HG03095 (cell line): ENCODE measurements at regions not wholly inside any gene's neighbourhood (a gene's known extent, or its start where the extent isn't known, plus 50 kb on each side); places are given as distances from the start of the nearest gene placed in this dataset.

Experiments used
- ATAC-seq: cut with Tn5 transposase; IDR thresholded peaks from one replicate; pipeline ENCODE4 v1.9.1; 2021; ENCODE audit warnings: moderate library complexity; ENCODE audit not compliant: unreplicated experiment

DNA sequence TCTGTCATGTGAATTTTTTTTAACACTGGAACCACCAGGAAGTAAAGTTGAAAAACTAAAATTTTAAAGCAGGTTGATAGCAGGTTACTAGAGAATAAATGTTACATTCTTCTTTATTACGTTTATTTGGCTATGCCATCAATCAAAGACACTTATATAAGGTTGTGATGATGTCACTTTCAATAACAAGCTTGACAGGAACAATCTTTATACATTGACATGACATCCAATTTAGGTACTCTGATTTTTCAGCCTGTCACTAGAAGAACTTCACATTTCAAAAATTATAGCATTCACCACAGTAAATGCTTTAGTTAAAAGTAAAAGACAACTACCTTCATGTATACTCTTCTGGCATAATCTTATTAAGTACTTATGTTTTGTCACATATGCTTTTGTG, 696.8 kb upstream of the NCAM2 start:
- no peak for ATAC-seq

DNA sequence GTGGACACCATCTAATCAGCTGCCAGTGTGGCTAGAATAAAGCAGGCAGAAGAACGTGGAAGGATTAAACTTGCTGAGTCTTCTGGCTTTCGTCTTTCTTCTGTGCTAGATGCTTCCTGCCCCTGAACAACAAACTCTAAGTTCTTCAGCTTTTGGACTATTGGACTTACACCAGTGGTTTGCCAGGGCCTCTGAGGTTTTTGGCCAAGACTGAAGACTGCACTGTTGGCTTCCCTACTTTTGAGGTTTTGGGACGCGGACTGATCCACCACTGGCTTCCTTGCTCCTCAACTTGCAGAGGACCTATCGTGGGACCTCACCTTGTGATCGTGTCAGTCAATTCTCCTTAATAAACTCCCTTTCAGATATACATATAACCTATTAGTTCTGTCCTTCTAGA, 696.1 kb upstream of the NCAM2 start:
- no peak for ATAC-seq

DNA sequence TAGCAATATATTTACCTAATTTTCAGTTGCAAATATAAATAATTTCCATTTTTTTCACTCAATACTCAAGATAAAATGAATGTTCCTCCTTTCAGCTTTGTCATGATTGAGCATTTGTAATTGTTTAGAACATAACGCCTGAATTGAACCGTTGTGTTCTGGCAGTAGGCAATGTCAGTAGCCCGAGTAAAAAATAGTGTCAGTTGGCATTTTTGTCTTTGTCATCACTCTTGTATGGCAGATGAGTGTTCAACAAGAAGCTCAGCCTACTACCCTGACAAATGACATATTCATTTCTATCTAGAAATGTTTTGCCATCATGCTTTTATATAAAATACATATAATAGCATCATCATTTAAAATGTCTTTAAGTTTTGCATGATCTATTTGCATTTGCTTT, 691.4 kb upstream of the NCAM2 start:
- ATAC-seq: no peak

DNA sequence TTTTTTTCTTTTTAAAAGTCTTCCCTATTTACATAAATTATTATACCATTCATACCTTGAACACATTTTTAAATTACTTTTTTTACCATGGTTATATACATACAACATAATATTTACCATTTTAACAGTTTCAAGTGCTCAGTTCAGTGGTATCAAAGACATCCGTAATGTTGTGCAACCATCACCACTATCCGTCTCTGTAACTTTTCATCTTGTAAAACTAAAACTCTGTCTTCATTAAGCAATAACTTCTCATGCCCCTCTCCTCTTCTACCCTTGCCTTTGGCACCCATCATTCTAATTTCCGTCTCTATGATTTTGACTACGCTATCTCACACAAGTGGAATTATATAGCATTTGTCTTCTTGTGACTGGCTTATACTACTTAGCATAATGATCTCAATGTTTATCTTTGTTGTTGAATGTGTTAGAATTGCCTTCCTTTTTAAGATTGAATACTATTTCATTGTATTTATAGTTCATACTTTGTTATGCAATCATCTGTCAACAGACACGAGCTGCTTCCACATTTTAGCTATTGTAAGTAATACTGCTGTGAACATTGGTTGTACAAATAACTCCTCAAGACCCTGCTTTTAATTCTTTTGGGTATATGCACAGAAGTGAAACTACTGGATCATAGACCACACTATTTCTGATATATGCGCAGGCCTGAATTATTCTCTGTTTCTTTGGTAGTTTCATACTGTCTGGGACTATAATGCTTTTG, 689.5 kb upstream of the NCAM2 start:
- ATAC-seq: no peak

DNA sequence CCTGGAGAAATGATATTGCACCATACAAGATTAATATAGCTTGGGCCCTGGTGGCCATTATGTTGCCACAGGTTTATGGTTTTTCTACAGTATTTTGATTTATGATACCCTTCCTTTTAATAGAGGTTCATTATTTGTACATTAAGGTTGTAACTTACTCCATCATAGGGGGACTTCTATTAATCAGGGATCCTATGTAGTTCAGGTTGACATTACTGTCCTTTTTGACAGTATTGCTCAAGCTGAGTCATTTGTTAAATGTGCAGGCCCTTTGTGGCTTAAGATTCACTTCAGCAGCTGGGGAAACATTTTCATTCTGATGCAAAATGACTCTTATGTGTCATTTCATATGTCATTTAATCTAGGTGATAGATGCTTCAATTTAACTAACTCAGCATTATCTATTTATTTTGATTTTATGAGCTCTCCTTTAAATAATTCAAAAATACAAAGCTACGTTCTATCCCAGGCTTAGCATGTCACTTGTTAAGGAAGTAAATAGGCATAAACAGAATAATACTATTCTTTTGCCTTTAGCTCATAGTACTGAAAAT, 686.9 kb upstream of the NCAM2 start:
- no peak for ATAC-seq

DNA sequence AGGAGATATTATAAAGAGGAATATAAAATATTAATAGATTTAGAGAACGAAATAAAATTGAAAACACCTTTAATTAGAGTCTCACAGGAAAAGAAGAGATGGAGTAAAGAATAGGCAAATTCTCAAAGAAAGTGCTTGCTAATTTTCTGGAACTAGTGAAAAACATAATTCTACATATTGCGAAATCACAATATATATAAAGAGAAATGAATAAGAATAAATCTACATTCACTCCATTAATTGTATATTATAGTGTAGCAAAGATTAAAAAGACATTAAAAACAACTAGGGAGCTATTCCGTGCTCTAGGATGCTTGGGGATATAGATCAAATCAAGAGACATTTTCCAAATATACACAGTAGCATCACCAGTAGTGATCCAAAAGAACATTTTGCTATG, 685.2 kb upstream of the NCAM2 start:
- ATAC-seq: no peak

DNA sequence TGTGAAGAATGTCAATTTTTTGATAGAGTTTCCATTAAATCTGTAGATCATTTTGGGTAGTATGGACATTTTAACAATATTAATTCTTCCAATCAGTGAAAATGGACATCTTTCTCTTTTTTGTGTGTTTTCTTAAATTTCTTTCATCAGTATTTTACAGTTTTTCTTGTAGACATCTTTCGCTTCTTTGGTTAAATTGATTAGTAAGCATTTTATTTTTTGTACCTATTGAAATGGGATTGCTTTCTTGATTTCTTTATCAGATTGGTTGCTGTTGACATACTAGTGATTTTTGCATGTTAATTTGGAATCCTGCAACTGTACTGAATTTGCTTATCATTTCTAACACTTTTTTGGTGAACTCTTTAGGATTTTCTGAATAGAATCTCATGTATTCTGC, 683.2 kb upstream of the NCAM2 start:
- no peak for ATAC-seq

DNA sequence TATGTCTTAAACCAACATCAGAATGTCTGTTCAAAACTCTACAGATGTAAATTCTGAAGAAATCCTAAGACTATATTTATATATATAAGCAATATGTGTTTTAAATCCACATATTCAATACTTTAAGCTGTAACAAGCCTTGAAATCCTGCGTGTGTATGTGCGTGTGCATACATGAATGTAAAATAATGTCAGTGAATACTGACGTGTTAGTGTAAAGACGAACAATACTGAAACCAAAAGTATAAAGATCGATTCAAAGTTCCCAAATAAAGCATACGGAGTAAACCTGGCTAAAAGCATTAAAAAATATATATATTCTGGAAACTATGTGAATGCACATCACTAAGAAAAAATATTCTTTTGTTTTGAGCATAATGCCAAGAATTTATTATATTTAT, 668.6 kb upstream of the NCAM2 start:
- ATAC-seq: no peak

DNA sequence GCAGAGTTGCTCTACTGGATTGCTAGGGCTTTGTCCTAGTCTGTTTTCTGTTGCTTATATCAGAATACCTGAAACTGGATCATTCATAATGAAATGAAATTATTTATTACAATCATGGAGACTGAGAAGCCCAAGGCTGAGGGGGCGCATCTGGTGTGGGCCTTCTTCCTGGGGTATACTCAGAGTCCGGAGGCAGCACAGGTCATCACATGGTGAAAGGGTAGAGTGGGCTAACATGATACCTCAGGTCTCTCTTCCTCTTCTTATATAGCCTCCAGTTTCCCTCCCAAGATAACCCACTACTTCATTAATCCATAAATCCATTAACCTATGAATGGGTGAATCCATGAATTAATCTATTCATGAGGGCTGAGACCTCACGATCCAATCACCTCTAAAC, 667.6 kb upstream of the NCAM2 start:
- ATAC-seq: no peak

DNA sequence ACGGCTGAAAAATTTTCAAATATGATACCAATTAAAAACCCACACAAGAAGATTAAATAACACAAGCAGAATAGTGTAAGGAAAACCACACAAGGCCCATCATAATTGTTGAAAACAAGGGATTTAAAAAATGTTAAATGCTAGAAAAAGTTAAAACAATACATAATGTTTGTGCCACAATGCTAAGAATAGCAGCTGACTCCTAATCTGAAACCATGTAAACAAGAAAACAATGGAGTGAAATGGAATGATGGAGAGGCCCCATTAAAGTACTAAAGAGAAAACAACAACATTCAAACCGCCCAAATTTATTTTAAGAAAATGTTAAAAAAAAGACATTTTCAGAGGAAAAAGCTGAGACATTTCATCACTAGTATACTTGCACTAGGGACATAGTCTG, 663.6 kb upstream of the NCAM2 start:
- ATAC-seq: no peak

DNA sequence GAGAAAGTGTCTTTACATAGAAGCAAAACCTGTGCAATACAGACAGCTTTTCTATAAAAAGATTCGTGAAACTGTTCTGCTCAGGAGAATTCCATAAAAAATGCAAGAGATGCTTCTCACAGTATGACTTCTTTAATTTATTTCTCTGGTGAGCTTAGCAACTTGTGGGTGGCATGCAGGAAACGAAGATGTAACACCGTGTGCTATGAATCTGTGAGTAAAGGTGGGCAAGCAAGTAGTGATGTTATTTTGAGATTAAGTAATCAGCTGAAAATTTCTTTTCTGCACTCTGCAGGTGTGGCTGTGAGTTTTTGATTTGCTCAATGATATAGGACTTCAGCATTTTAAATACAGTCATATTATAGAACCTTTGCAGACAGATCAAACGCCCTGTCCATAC, 656.8 kb upstream of the NCAM2 start:
- no peak for ATAC-seq

DNA sequence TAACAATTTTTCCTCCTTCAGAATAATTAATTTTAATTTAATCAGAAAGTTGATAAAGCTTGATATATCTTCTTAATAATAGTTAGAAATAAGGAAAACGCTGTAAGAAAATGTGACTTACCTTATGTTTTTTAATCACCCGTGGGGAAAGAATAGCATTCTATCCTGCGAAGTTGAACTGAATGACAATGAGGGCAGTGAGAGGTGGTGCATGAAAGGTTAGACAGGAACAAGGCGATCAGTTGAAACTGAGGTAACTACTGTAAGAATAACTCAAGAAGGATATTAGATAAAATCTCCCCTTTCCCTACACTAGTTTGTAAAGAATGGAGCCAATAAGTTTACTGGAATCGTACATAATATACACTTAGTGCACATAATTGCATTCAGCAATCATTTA, 655.0 kb upstream of the NCAM2 start:
- no peak for ATAC-seq

DNA sequence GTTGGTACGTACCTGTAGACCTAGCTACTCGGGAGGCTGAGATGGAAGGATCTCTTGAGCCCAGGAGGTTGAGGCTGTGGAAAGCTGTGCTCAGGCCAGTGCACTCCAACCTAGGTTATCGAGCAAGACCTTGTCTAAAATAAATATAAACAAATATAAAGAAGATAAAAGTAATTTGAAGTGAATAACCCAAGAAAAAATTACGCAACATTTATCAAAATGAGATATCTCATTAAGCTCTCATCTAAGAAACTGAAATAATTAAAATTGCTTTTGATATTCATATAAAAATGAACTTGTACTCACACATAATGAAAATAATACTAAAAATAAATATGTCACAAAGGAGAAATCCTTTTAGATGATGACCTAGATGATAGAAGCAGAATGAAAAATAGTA, 647.1 kb upstream of the NCAM2 start:
- no peak for ATAC-seq

DNA sequence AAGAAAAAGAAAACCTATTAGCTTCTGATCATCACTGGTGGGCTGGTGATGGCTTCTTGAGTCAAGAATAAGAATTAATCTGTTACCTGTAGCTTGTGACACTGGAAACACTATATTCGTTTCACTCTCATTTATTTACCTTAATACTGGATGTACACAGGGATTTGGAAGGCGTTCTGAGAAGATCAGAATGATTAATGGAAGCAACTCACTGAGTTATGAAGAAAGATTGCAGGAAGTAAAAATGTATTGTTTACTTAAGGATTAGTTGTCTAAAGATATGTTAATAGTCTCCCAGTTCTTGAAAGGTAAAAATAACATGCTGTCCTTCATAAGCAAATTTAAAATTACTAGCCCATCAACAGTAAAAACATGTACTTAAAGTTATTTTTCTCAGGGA, 644.9 kb upstream of the NCAM2 start:
- ATAC-seq: no peak

DNA sequence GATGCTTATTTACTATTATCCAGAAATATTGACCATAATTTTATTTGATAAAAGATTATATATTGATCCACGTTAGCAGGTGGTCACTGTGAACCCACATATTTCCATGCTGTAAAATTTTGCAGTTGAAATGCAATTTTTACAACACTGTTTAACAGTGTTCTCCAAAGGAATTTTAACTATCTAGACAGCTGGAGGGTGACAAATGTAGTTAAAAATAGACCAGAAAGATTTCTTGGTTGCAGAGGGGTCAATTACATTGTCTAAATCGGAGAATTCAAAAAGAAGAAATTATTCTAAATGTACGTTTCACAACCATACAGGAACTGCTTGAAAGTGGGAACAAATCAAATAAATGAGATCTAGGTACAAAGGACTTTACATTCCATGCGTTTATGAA, 625.2 kb upstream of the NCAM2 start:
- ATAC-seq: no peak

DNA sequence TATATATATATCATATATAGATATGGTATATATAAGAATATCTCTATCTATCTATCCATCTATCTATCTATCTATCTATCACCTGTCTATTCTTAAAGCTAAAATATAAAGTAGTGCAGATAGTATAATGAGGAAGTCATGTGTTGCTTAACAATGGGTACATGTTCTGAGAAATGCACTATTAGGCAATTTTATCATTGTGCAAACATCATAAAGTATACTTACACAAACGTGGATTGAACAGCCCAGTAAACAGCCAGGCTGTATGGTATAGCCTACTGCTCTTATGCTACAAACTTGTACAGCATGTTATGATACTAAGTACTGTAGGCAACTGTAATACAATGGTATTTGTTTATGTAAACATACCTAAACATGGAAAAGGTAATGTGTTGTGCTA, 621.0 kb upstream of the NCAM2 start:
- no peak for ATAC-seq

DNA sequence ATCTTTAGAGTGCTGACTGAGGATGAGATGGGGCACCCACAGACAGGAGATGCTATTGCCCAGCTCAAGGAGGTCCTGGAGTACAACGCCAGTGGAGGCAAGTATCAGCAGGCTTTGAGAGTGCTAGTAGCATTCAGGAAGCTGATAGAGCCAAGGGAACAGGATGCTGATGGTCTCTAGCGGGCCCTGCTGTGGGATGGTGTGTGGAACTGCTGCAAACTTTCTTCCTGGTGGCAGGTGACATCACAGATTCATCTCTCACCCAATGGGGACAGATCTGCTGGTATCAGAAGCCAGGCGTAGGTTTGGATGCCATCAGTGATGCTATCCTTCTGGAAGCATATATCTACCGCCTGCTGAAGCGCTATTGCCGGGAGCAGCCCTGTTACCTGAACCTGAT, 609.8 kb upstream of the NCAM2 start:
- ATAC-seq: no peak

DNA sequence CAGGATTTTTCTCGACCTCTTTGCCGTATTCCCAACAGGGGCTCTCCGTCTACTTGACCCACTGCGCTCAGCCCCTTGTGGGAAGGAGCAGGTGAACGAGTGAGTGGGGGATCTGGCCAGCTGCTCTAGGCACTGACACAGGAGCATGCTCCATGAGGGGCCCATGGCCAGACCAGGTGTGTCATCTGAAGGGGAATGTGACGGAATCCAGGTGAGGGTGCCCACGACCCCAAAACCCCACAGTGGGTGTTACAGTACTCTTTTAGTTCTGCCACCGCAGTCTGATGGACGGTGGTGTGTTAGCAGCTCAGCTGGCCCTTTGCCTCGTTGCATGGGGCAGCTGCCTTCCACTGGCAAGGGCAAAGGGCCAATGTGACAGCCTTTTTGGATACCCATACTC, 601.4 kb upstream of the NCAM2 start:
- no peak for ATAC-seq

DNA sequence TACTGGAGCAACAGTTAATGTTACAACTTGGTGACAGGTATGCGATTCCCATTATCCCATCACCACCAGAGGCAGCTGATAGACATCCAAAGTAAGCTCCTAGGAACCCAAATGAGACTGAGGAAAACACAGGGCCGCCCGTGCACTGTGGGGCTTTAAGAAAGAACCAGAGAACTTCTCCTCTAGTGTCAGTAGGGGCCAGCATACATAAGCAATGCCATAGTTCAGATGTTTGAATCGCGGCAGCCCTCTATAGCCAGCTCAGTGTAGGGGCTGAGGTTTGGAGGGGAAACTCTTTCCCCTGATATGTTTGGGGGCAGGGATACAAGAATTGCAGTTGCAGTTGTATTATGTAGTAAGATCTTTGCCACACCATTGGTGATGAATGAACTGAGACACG, 593.3 kb upstream of the NCAM2 start:
- no peak for ATAC-seq

DNA sequence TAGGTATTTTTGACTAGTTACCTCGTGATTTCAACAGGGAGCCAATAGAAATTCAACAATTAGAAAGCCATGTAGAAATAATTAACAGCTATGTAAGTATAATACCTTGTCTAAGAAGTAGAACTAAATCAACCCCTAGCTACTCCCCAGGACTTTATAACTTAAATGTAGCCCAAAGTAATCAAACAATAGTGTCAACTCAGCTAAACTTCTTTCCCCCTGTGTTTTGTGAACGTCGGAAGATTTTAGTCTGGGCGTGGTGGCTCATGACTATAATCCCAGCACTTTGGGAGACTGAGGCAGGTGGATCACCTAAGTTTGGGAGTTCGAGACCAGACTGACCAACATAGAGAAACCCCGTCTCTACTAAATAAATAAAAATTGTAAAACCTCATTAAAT, 579.9 kb upstream of the NCAM2 start:
- no peak for ATAC-seq

DNA sequence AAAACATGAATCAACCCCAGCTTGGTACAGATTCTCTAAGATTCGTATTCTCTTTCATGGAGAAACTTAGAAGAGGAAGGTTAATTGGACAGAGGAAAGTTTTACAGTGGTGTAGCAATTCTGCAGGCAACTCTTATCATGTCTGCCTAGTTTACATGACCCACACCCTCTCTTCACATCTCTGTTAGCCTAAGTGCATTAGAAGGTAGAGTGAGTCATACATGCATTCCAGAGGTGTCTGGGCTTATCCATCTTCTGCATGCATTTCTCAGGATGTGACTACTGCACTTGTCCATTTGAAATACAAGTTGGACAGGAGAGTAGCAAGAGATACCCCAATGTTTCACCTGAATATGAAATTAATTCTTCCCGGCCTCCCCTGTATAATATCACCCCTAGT, 578.4 kb upstream of the NCAM2 start:
- no peak for ATAC-seq

DNA sequence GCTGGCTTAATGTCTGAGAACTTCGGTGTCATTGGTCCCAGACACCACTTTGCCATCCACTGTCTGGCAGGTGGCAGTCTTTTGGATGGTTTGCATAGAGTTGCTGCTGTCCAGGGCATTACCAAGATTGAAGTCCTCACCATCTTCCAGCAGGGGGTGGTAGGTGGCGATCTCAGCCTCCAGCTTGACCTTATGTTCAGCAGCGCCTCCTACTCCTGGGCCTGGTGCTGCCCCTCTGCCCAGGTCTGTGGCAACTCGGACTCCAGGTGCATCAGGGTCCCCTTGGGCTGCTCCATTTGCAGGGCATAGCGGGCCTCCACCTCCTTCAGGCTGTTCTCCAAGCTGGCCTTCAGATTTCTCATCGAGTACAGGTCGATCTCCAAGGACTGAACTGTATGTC, 573.3 kb upstream of the NCAM2 start:
- no peak for ATAC-seq

DNA sequence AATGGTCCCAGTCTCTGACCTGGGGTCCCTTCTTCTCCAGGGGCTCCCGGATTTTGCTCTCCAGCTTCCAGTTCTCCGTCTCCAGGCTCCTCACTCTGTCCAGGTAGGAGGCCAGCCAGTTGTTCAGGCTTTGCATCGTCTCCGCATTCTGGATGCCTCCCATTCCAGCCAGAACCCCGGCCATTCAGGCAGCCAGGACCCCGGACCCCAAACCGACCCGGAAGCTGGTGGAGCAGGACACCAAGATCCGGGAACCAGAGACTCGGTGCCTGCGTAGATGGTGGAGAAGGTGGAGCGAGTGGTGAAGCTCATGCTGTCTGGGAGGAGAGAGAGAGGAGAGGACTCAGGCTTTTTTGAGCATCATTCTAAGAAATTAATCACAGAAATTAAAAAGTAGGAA, 572.4 kb upstream of the NCAM2 start:
- no peak for ATAC-seq
